ENCODE measurements at regions not wholly inside any gene's neighbourhood (a gene's known extent, or its start where the extent isn't known, plus 50 kb on each side); places are given as distances from the start of the nearest gene placed in this dataset.
"Not testable (repeated sequence)": the region's sequence is repeated elsewhere in the genome, so short reads cannot be mapped to it uniquely, and the experiment has no call there.

- DNase-seq, result not testable (repeated sequence)
Measured at GRCh38 chr5:11392-11791, 80.6 kb upstream of the PLEKHG4B start.

GRCh38 chr5:11898-12297 is 80.1 kb upstream of the PLEKHG4B start:
- DNase-seq, result peak; percentile 45

- DNase-seq, result no peak
Measured at GRCh38 chr5:13234-13633, 78.7 kb upstream of the PLEKHG4B start.

DNA sequence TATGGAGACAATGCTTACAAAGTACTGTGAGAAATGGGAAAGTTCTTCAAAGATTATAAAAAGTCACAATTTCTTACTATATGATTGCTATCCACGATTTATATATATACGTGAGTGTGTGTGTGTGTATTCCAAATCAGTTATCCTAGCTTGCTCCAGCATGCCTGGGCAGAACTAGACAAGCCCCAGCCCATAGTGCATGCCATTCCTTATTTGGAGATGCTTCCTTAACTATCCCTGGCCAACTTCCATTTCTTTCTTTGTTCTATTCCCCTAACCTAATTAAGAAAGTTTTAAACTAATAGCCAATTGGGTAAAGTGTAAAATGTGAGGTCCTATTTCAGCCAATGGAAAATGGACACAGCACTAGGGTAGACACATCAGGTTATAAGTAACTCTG is 77.3 kb upstream of the PLEKHG4B start:
- DNase-seq, result not testable (repeated sequence)

DNA sequence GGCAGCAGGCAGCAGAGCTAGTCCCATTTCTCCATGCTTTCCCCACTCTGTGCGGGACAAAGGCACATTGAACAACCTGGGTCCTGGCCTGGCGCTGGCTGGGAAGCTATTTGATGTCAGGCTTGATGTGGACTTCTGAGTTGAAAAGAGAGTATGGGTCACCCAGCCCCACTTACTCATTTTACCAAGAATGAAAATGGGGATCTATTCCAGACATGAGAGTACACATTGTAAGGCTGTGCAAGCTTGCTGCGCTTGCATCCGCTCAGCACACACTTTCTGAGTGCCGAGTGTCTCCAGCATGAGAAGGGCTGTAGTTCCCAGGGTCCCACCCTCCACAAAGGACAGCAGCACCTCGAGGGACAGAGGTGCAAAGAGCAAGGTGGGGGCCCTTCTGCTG is 71.7 kb upstream of the PLEKHG4B start:
- not testable (repeated sequence) for DNase-seq

DNA sequence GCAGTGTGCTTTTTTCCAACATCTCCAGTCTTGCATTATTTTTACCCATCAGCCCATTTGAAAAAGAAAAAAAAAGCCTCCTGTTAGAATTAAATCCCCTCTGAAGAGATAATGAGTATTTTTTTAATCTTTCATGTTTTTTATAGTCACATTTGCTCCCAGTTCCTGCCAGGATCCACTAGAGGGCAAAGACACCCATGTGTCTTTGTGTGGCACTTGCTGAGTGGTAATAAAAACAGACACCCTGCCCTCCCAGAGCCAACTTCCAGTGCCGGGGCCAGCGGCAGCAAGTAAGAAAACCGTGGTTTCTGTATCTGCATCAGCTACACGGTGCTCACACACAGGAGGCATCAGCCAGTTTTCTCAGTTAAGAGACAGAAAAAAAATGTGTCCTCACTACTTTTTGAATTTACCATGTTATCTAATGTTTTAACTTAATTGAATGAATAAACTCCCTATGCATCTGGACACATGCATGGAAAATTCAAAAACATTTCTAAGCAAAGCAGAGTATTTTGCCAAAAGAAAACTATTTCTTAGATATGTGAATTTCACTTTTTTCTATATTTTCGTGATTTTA is 70.2 kb upstream of the PLEKHG4B start:
- no peak for DNase-seq

DNA sequence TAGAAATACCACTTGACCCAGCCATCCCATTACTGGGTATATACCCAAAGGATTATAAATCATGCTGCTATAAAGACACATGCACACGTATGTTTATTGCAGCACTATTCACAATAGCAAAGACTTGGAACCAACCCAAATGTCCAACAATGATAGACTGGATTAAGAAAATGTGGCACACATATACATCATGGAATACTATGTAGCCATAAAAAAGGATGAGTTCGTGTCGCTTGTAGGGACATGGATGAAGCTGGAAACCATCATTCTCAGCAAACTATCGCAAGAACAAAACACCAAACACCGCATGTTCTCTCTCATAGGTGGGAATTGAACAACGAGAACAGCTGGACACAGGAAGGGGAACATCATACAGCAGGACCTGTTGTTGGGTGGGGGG is 68.1 kb upstream of the PLEKHG4B start:
- DNase-seq, result not testable (repeated sequence)

DNA sequence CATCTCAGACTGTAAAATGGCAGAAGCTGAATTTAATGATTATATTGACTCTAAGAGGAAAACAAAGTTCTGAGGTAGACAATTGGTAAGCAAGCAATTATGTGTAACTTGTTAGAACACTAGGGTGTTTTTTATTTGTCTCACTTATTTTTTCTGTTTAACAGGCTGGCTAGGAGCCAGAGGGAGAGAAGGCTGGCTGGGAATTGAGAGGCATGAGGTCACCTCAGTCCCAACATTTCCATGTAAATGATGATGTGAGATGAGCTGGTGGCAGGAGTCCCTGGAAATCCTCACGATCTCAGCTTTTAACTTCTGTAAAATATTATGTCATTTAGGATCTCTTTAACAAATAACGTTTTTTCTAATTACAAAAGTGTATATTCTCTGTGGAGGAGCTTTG is 66.9 kb upstream of the PLEKHG4B start:
- DNase-seq, result not testable (repeated sequence)

DNA sequence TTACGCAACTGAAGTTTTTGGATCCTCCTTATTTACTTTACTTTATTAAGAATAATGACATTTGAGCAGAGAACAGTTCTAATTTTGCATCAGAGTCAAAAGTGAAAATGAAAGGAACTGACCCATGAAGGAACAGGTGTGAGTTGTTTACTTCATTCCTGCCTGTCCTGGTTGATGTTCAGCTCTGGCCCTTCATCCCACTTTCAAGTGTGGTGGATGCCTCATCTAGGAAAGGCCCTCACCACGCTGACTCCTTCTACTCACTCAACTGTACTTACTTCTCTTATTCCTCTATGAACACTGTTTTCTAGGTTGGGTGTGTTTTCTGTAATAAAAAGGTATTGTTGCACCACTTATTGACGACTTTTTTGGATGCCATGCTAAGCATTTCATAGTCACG is 61.8 kb upstream of the PLEKHG4B start:
- DNase-seq, result no peak

GRCh38 chr5:30556-30955 is 61.4 kb upstream of the PLEKHG4B start:
- not testable (repeated sequence) for DNase-seq

- DNase-seq, result no peak
Measured at GRCh38 chr5:32165-32564, 59.8 kb upstream of the PLEKHG4B start.

GRCh38 chr5:35521-35920 is 56.4 kb upstream of the PLEKHG4B start:
- DNase-seq, result not testable (repeated sequence)

GRCh38 chr5:37207-37606 is 54.8 kb upstream of the PLEKHG4B start:
- DNase-seq, result not testable (repeated sequence)

DNA sequence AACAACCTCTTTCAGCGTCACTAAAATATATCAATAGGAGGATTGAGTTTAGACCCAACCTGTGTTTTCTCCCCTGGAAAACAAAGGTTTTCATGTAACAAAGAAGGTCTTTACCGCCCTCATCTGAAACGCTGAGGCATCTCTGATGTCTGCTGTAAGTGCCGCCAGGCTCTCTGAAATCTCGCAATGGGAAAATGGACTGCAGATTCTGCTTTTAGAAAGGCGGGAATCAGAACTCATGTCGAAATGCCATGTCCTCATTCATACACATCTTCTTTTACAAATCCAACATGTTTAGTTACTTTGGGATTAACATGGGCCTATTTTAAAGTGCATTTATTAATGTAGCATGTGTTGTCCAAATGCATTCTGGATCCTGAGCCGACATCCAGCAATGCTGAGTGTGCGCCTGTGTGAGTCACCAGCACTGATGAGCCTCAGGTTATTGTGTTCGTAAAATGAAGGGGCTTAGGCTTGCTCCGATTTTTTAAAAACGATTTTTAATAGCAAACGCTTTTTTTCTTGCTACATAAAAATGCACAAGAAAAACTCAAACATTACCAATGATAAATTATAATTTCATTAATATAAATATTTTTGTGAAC is 51.9 kb upstream of the PLEKHG4B start:
- no peak for DNase-seq
